Keratinocyte (primary cell): ENCODE measurements at regions not wholly inside any gene's neighbourhood (a gene's known extent, or its start where the extent isn't known, plus 50 kb on each side); places are given as distances from the start of the nearest gene placed in this dataset.

Experiments
- CTCF ChIP-seq, 3 experiments: IDR thresholded peaks in 1 of 3; conservative IDR thresholded peaks in 1 of 3; optimal IDR thresholded peaks in 1 of 3; 2 replicates in 2 of 3; 3 replicates in 1 of 3; pipeline versions ENCODE3 to v1.5.1; 2011; ENCODE audit warnings: low read length in 3 of 3, mild to moderate bottlenecking in 3 of 3, moderate library complexity in 2 of 3, control low read depth in 1 of 3, inconsistent platforms in 1 of 3; ENCODE audit not compliant: insufficient read depth in 2 of 3; ENCODE audit errors: extremely low read depth in 1 of 3
- EZH2 ChIP-seq: IDR thresholded peaks from one replicate; pipeline ENCODE4 v1.6.1; 2012; ENCODE audit warnings: inconsistent platforms, mild to moderate bottlenecking, low read length, moderate library complexity

- TF ChIP-seq CTCF (optimal IDR thresholded peaks at IDR 0.05 in 1 of 3, IDR thresholded peaks at IDR 0.05 in 1 of 3, conservative IDR thresholded peaks at IDR 0.05 in 1 of 3; ENCODE audit: extremely low read depth in 1 of 3, insufficient read depth in 2 of 3, low read length in 3 of 3): no peak
- TF ChIP-seq EZH2: no peak
Measured at GRCh38 chr7:34523226-34523918, 134.6 kb upstream of the NPSR1 start.
